Common myeloid progenitor, CD34-positive (primary cell): ENCODE measurements at regions not wholly inside any gene's neighbourhood (a gene's known extent, or its start where the extent isn't known, plus 50 kb on each side); places are given as distances from the start of the nearest gene placed in this dataset.

Source experiments
- CTCF ChIA-PET: fragments of 350-600 bp; sonication (Branson Sonifier 250); formaldehyde crosslinking; loops from one replicate; lab custom pipeline; 2021; ENCODE audit warnings: antibody characterized with exemption; lab: Charles Lee
- POLR2A ChIA-PET: fragments of 350-600 bp; sonication (Branson Sonifier 250); formaldehyde crosslinking; loops from one replicate; lab custom pipeline; 2021; ENCODE audit warnings: antibody characterized with exemption; lab: Charles Lee
- DNase-seq, 3 donors: peaks; one replicate each; pipeline versions ENCODE4 v3.0.0 to v3.0.0-alpha.2; 2013
- H3K27ac ChIP-seq, 2 experiments: 1 replicate in 1 of 2; 2 replicates in 1 of 2; pipeline ENCODE4 v1.7.0; 2013; ENCODE audit warnings: inconsistent platforms in 2 of 2, low read length in 2 of 2, mild to moderate bottlenecking in 2 of 2, low read depth in 1 of 2, moderate library complexity in 1 of 2; ENCODE audit not compliant: severe bottlenecking in 2 of 2, insufficient read depth in 1 of 2, poor library complexity in 1 of 2
- H3K27me3 ChIP-seq, 5 experiments: replicated peaks in 2 of 5; 1 replicate in 3 of 5; 2 replicates in 2 of 5; pipeline versions ENCODE4 v1.6.1 to v1.7.0; 2013; ENCODE audit warnings: low read length in 4 of 5, mild to moderate bottlenecking in 2 of 5, moderate library complexity in 2 of 5, inconsistent platforms in 1 of 5; ENCODE audit not compliant: insufficient read depth in 5 of 5, control insufficient read depth in 4 of 5
- H3K36me3 ChIP-seq, 4 experiments: 1 replicate in 2 of 4; 2 replicates in 2 of 4; pipeline versions ENCODE4 v1.6.1 to v1.7.0; 2013; ENCODE audit warnings: low read length in 3 of 4, control low read depth in 1 of 4, mild to moderate bottlenecking in 1 of 4; ENCODE audit not compliant: control insufficient read depth in 4 of 4, insufficient read depth in 4 of 4
- H3K4me1 ChIP-seq, 4 experiments: 1 replicate in 3 of 4; 2 replicates in 1 of 4; pipeline versions ENCODE4 v1.6.1 to v1.7.1; 2013; ENCODE audit warnings: low read length in 3 of 4, mild to moderate bottlenecking in 3 of 4, control low read depth in 1 of 4, inconsistent platforms in 1 of 4, moderate library complexity in 1 of 4; ENCODE audit not compliant: control insufficient read depth in 4 of 4, insufficient read depth in 4 of 4; ENCODE audit errors: control extremely low read depth in 1 of 4
- H3K4me3 ChIP-seq, 7 experiments: 1 replicate in 4 of 7; 2 replicates in 3 of 7; pipeline versions ENCODE4 v1.5.1 to v1.7.0; 2013; ENCODE audit warnings: mild to moderate bottlenecking in 7 of 7, low read length in 6 of 7, moderate library complexity in 6 of 7, inconsistent platforms in 2 of 7, low read depth in 2 of 7, control low read depth in 1 of 7; ENCODE audit not compliant: insufficient read depth in 4 of 7, control insufficient read depth in 1 of 7; ENCODE audit errors: extremely low read depth in 1 of 7
- H3K9me3 ChIP-seq, 5 experiments: 1 replicate in 4 of 5; 2 replicates in 1 of 5; pipeline versions ENCODE4 v1.6.1 to v1.7.1; 2013; ENCODE audit warnings: low read length in 4 of 5, mild to moderate bottlenecking in 2 of 5, inconsistent platforms in 1 of 5, low read depth in 1 of 5, moderate library complexity in 1 of 5; ENCODE audit not compliant: control insufficient read depth in 4 of 5, insufficient read depth in 2 of 5; ENCODE audit errors: control extremely low read depth in 1 of 5
- WGBS: methylation state at CpG from one replicate; pipeline ENCODE4 v1.1.5; 2013; ENCODE audit not compliant: insufficient coverage; 5-methylcytosine and 5-hydroxymethylcytosine counted together

DNA sequence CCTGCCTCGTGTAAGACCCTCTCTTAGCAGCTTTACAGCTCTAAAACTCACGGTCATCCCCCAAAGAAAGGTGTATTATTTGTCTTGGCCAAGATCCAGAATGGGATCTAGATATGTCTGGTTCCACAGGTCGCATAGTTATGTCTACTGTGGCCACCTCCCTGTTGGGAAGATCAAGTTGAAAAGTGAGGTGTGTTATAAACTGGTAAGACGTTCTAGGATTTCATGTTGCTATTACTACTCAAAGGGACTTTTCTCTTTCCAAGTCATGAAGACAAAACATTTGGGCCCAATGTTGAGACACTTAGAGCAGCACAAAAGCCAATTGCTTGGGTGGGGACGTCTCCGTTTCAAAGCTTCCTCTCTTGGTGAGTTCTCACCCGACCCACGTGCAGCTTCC, 766.0 kb downstream of the RNF144A start:
- H3K4me1 ChIP-seq = peaks cover 0 to 2% (median 0%) of the 10 kb centered on the region in 4 experiments
- no peaks in the 10 kb centered on the region for H3K9me3 ChIP-seq
- ChIA-PET CTCF (interaction anchor here (1.0 kb wide), 1 partner anchor 12 kb away, joined by 4 read pairs; no protein-coding TSS in a partner anchor), POLR2A (no interaction called here)
- no peaks in the 10 kb centered on the region for H3K36me3 ChIP-seq
- no peak overlapping the region for H3K27ac ChIP-seq
- H3K27me3 ChIP-seq = no peaks in the 10 kb centered on the region
- 78% methylated on average over 8 of the region's 8 CpGs for WGBS
- H3K4me3 ChIP-seq = no peak overlapping the region
- DNase-seq = no peak

DNA sequence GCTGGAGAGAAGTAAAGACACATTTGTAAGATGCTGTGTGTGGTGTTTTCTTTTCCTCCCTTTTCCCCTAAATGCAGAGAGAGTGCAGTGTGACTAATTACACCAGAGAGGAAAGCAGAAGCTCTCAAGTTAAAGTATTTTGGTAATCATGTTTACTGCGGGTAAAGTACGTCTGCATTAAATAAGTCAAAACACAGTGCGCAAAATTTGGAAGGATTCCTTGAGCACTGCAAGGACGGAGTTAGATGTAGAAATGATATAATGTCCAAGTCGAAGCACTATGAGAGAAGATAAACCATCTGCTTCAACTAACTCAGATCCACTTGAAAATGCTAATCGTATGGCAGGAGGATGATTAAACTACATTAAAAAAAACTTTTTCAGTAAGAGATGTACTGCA, 766.5 kb downstream of the RNF144A start:
- no peak overlapping the region for H3K27ac ChIP-seq
- no peak for DNase-seq
- peaks cover 0 to 2% (median 0%) of the 10 kb centered on the region in 4 experiments for H3K4me1 ChIP-seq
- WGBS = 100% methylated on average over 3 of the region's 6 CpGs
- H3K9me3 ChIP-seq = no peaks in the 10 kb centered on the region
- H3K36me3 ChIP-seq = no peaks in the 10 kb centered on the region
- ChIA-PET POLR2A (no interaction called here), CTCF (interaction anchor here (1.0 kb wide), 1 partner anchor 12 kb away, joined by 4 read pairs; no protein-coding TSS in a partner anchor)
- no peak overlapping the region for H3K4me3 ChIP-seq
- no peaks in the 10 kb centered on the region for H3K27me3 ChIP-seq

DNA sequence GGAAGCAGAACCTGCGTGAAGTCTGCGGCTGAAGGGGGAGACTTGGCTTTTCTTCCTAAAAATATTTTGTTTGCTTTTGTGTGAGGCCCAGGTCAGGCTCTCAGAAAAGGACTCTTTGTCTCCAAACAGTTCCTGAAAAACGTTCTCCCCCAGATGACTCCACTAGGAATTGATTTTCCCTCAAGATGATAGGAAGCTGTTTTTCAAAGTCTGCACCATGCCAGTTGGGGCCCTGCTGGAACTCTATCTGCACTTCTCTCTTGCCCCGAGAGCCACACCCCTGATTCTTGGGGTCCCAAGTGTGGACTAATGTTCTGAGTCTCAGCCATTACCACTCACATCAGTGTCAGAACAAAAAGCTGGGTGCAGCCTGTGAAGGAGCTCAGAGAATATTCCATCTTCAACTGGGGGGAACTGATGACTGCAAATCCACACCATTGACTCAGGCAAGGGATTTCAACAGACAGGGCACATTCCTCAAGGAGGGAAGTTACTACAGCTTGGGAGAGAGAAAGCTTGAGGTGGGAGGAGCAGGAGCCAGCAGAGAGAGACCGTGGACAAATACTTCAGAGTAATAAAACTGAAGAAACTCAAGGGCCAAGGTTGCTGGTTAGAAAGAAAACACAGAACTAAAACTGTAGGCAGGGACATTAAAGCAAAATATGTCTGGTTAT, 768.3 kb downstream of the RNF144A start:
- Histone ChIP-seq H3K27me3 (no peaks in the 10 kb centered on the region), H3K27ac (no peak overlapping the region), H3K4me3 (no peak overlapping the region), H3K4me1 (peaks cover 0 to 2% (median 0%) of the 10 kb centered on the region in 4 experiments), H3K36me3 (no peaks in the 10 kb centered on the region), H3K9me3 (no peaks in the 10 kb centered on the region)
- 93% methylated on average over 3 of the region's 5 CpGs for WGBS
- no peak for DNase-seq
- ChIA-PET CTCF (interaction anchor here (0.7 kb wide), 1 partner anchor 14 kb away, joined by 3 read pairs; no protein-coding TSS in a partner anchor), POLR2A (no interaction called here)

DNA sequence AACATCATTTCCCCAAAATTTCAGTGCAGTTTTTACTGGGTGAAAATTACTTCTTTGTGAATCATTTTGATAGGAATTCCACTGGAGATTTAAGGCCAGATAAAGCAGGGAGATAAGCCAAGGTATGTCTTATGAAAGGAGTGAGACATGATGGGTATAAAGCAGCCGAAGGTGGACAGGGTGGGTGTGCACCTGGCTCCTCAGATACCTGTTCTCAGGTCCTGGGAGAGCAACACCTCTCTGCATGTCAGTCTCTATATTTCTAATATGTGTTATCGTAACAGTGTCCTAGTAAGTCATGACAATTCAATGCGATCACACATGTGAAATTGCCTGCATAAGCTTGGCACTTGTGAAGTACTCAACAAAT, 768.8 kb downstream of the RNF144A start:
- no peak for DNase-seq
- no peaks in the 10 kb centered on the region for H3K36me3 ChIP-seq
- no peaks in the 10 kb centered on the region for H3K9me3 ChIP-seq
- no peak overlapping the region for H3K4me3 ChIP-seq
- H3K4me1 ChIP-seq = peaks cover 0 to 2% (median 0%) of the 10 kb centered on the region in 4 experiments
- no peak overlapping the region for H3K27ac ChIP-seq
- H3K27me3 ChIP-seq = no peaks in the 10 kb centered on the region
- WGBS = 100% methylated on average over 2 of the region's 3 CpGs
- POLR2A ChIA-PET = no interaction called here
- CTCF ChIA-PET = no interaction called here

DNA sequence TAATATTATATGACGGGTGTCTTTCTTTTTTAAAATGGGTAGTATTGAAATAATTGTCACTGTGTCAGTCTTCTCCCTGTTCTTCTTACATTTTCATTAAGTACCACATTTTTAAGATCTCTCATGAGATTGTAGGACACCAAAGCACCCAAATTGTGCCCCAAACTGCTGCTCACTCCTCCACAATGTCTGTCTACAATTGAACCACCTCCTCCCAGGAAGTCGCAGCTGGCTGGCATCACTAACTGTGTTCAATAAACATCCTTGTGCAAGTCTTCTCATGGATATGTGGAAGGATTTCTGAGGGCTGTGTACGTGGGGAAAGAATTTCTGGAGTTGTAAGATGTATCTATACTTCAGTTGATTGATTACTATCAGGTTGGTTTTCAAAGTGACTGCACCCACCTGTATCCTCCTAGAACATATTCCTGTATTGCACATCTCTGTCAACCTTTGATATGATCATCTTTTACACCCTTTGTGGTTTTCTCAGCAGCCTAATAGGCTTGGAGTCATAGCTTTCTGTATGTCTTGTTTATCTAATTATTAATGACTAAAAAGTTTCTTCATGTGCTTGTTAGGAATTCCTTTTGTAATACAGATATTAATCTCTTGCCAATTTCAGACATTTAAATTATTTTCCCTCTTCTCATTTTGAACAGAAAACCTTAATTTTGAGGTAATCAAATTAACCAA, 774.9 kb downstream of the RNF144A start:
- no CpG with 5 or more reads among the region's 3 CpGs for WGBS

DNA sequence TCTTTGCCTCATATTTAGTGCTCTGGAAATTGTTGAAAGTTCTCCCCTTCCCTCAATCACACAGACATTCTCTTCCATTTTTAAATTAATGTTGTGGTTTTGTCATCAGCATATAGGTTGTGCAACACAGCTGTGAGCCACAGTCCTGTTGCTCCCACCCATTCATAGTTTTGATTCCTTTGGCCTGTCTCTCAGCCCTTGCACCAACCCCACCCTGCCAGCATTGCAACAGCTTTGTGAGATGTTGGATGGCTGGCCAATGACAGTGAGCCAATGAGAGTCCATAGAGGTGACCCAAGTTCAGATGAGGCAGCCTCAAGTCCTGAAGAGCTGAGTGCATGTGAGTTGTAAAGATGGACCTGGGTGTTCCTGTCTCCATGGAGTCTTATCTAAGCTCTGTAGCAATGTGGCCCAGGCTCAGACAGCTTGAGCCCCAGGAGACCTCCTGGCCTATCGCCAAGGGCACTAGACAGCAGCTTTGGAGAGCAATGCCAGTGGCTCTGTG, 775.5 kb downstream of the RNF144A start:
- CTCF ChIA-PET = interaction anchor here (1.0 kb wide), 1 partner anchor 11 kb away, joined by 3 read pairs; no protein-coding TSS in a partner anchor
- no CpG with 5 or more reads among the region's 1 CpG for WGBS
- Histone ChIP-seq H3K36me3 (no peaks in the 10 kb centered on the region), H3K27ac (no peak overlapping the region), H3K9me3 (no peaks in the 10 kb centered on the region), H3K27me3 (no peaks in the 10 kb centered on the region), H3K4me3 (no peak overlapping the region), H3K4me1 (peaks cover 0 to 2% (median 0%) of the 10 kb centered on the region in 4 experiments)
- POLR2A ChIA-PET = no interaction called here
- no peak for DNase-seq

More for the DNA sequence above, 774.9 kb downstream of the RNF144A start:
- peaks cover 0 to 2% (median 0%) of the 10 kb centered on the region in 4 experiments for H3K4me1 ChIP-seq
- POLR2A ChIA-PET = no interaction called here
- no peaks in the 10 kb centered on the region for H3K9me3 ChIP-seq
- DNase-seq = no peak
- H3K27ac ChIP-seq = no peak overlapping the region
- CTCF ChIA-PET = no interaction called here
- H3K36me3 ChIP-seq = no peaks in the 10 kb centered on the region
- no peak overlapping the region for H3K4me3 ChIP-seq
- no peaks in the 10 kb centered on the region for H3K27me3 ChIP-seq
